ENCODE measurements at regions not wholly inside any gene's neighbourhood (a gene's known extent, or its start where the extent isn't known, plus 50 kb on each side); places are given as distances from the start of the nearest gene placed in this dataset.

DNA sequence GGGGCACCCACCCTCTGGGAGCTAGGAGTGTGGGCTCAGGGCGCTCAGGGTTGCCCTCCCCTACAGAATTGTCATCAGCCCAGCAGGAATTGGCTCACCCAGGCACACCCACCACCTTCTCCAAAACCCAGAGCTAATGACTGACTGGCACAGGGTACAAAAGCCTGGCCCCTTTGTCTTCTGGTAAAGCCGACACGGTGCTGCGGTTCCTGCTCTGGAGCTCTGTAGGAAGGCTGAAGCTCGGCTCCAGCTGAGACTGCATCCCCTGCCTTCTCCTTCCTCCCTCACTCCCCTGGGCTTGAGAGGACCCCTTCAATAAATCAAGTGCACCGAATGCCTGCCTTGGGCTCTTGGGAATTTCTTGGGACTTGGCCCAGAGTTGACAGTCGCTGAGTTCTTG is 117.9 kb upstream of the EEPD1 start:
- no peak for DNase-seq
- H3K9me3 Mint-ChIP-seq (ENCODE audit: unreplicated experiment), result no peaks in the 10 kb centered on the region
- H3K4me3 Mint-ChIP-seq (ENCODE audit: unreplicated experiment), result no peak overlapping the region
- H3K27ac Mint-ChIP-seq (ENCODE audit: unreplicated experiment), result no peak overlapping the region
- H3K4me1 Mint-ChIP-seq (ENCODE audit: low read depth, unreplicated experiment), result no peaks in the 10 kb centered on the region
- Histone ChIP-seq H3K4me3 (ENCODE audit: low read depth, low read length) (no peak overlapping the region), H3K27me3 (replicated peaks; ENCODE audit: control insufficient read depth, insufficient read depth, low read length) (0 out of 2 replicates have a peak, but pooled peaks cover 1% of the 10 kb centered on the region), H3K4me1 (0 out of 2 replicates have a peak, but pooled peaks cover 3% of the 10 kb centered on the region), H3K36me3 (ENCODE audit: control insufficient read depth, insufficient read depth, low read length) (no peaks in the 10 kb centered on the region), H3K9me3 (no peaks in the 10 kb centered on the region)
- intact Hi-C loops (cut with micrococcal nuclease; ENCODE audit: unreplicated experiment), result no loop called here
- peaks cover 26% of the 10 kb centered on the region for H3K27me3 Mint-ChIP-seq (ENCODE audit: insufficient read depth, unreplicated experiment)
- no TSS peak for BruUV-seq (replicated peaks)
- H3K36me3 Mint-ChIP-seq (ENCODE audit: insufficient read depth, unreplicated experiment), result no peaks in the 10 kb centered on the region
- TF ChIP-seq, protein P1, sequence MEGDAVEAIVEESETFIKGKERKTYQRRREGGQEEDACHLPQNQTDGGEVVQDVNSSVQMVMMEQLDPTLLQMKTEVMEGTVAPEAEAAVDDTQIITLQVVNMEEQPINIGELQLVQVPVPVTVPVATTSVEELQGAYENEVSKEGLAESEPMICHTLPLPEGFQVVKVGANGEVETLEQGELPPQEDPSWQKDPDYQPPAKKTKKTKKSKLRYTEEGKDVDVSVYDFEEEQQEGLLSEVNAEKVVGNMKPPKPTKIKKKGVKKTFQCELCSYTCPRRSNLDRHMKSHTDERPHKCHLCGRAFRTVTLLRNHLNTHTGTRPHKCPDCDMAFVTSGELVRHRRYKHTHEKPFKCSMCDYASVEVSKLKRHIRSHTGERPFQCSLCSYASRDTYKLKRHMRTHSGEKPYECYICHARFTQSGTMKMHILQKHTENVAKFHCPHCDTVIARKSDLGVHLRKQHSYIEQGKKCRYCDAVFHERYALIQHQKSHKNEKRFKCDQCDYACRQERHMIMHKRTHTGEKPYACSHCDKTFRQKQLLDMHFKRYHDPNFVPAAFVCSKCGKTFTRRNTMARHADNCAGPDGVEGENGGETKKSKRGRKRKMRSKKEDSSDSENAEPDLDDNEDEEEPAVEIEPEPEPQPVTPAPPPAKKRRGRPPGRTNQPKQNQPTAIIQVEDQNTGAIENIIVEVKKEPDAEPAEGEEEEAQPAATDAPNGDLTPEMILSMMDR (IDR thresholded peaks at IDR 0.05; ENCODE audit: insufficient read depth in 1 of 2, low read depth in 1 of 2, low read length in 1 of 2, severe bottlenecking in 1 of 2, unreplicated experiment in 1 of 2), result no peak
- CTCF ChIA-PET, result no interaction called here
- POLR2A ChIA-PET, result no interaction called here

- Mint-ChIP-seq H3K36me3 (ENCODE audit: insufficient read depth, unreplicated experiment) (no peaks in the 10 kb centered on the region), H3K27ac (ENCODE audit: unreplicated experiment) (no peak overlapping the region), H3K27me3 (ENCODE audit: insufficient read depth, unreplicated experiment) (peaks cover 21% of the 10 kb centered on the region), H3K4me3 (ENCODE audit: unreplicated experiment) (no peak overlapping the region), H3K9me3 (ENCODE audit: unreplicated experiment) (no peaks in the 10 kb centered on the region), H3K4me1 (ENCODE audit: low read depth, unreplicated experiment) (no peaks in the 10 kb centered on the region)
- 0 out of 2 replicates have a peak, but pooled peaks cover 3% of the 10 kb centered on the region for H3K4me1 ChIP-seq
- no peaks in the 10 kb centered on the region for H3K36me3 ChIP-seq (ENCODE audit: control insufficient read depth, insufficient read depth, low read length)
- ChIA-PET CTCF (no interaction called here), POLR2A (no interaction called here)
- TF ChIP-seq, protein P1 (IDR thresholded peaks at IDR 0.05; ENCODE audit: insufficient read depth in 1 of 2, low read depth in 1 of 2, low read length in 1 of 2, severe bottlenecking in 1 of 2, unreplicated experiment in 1 of 2), result no peak
- intact Hi-C loops (cut with micrococcal nuclease; ENCODE audit: unreplicated experiment), result no loop called here
- H3K9me3 ChIP-seq, result no peaks in the 10 kb centered on the region
- no peak overlapping the region for H3K4me3 ChIP-seq (ENCODE audit: low read depth, low read length)
- DNase-seq, result no peak
- H3K27me3 ChIP-seq (replicated peaks; ENCODE audit: control insufficient read depth, insufficient read depth, low read length), result 0 out of 2 replicates have a peak, but pooled peaks cover 1% of the 10 kb centered on the region
- BruUV-seq (replicated peaks), result no TSS peak
Observed at GRCh38 chr7:36036590-36036989, 116.5 kb upstream of the EEPD1 start.

DNA sequence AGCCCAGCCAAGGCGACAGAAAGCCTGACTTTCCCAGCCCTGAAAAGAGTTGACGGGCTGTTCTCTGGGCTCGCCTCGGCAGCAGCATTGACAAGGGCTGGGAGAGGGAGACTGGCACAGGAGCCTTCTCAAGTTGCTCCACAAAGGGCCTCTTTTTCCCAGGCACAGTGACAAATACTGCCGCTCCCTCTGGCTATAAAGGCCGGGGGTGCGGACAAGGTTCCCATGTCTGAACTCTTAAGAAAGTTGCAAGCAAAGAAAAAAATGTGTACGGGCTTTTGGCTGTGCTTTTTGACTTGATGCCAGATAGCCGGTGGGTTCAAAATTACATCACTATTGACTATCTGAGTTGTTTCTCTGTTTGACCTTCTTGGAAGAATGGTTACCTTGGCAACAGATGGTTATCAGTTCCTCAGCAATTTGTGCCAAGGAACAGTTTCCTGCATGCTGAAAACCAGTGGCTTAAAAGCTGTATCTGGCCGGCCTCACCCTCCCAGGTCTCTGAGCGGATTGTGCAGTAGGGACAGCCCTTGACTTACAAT is 115.9 kb upstream of the EEPD1 start:
- Histone ChIP-seq H3K36me3 (ENCODE audit: control insufficient read depth, insufficient read depth, low read length) (no peaks in the 10 kb centered on the region), H3K27me3 (replicated peaks; ENCODE audit: control insufficient read depth, insufficient read depth, low read length) (no peaks in the 10 kb centered on the region), H3K9me3 (no peaks in the 10 kb centered on the region), H3K4me3 (ENCODE audit: low read depth, low read length) (no peak overlapping the region), H3K4me1 (0 out of 2 replicates have a peak, but pooled peaks cover 3% of the 10 kb centered on the region)
- Mint-ChIP-seq H3K4me1 (ENCODE audit: low read depth, unreplicated experiment) (no peaks in the 10 kb centered on the region), H3K27me3 (ENCODE audit: insufficient read depth, unreplicated experiment) (peaks cover 26% of the 10 kb centered on the region), H3K9me3 (ENCODE audit: unreplicated experiment) (no peaks in the 10 kb centered on the region), H3K27ac (ENCODE audit: unreplicated experiment) (no peak overlapping the region), H3K36me3 (ENCODE audit: insufficient read depth, unreplicated experiment) (no peaks in the 10 kb centered on the region), H3K4me3 (ENCODE audit: unreplicated experiment) (no peak overlapping the region)
- ChIA-PET CTCF (no interaction called here), POLR2A (no interaction called here)
- intact Hi-C loops (cut with micrococcal nuclease; ENCODE audit: unreplicated experiment), result no loop called here
- no TSS peak for BruUV-seq (replicated peaks)
- TF ChIP-seq, protein P1 (IDR thresholded peaks at IDR 0.05; ENCODE audit: insufficient read depth in 1 of 2, low read depth in 1 of 2, low read length in 1 of 2, severe bottlenecking in 1 of 2, unreplicated experiment in 1 of 2), result no peak
- peak in 1 of 2 experiments; percentile 16 for DNase-seq
